CD14-positive monocyte (primary cell): ENCODE measurements at regions not wholly inside any gene's neighbourhood (a gene's known extent, or its start where the extent isn't known, plus 50 kb on each side); places are given as distances from the start of the nearest gene placed in this dataset.

Source experiments
- DNase-seq, 3 donors: peaks; one replicate each; pipeline ENCODE4 v3.0.0-alpha.2; 2011 to 2022
- H2AFZ ChIP-seq: 2 replicates; pipeline ENCODE4 v1.6.0; 2012; ENCODE audit warnings: mild to moderate bottlenecking, low read depth, low read length, inconsistent platforms; ENCODE audit not compliant: insufficient read depth, poor library complexity, severe bottlenecking
- H3K27ac ChIP-seq, 2 donors: 1 replicate in 1 of 2; 2 replicates in 1 of 2; pipeline ENCODE4 v1.5.1; 2012 to 2013; ENCODE audit warnings: low read length in 2 of 2, control low read depth in 1 of 2, inconsistent platforms in 1 of 2, low read depth in 1 of 2, mild to moderate bottlenecking in 1 of 2
- H3K27me3 ChIP-seq, 2 donors: one replicate each; pipeline versions ENCODE4 v1.6.0 to v1.6.1; 2011 to 2013; ENCODE audit warnings: low read length in 2 of 2; ENCODE audit not compliant: control insufficient read depth in 2 of 2, insufficient read depth in 2 of 2
- H3K36me3 ChIP-seq, 2 donors: replicated peaks in 1 of 2; 1 replicate in 1 of 2; 2 replicates in 1 of 2; pipeline versions ENCODE4 v1.5.1 to v1.6.1; 2012 to 2013; ENCODE audit warnings: low read length in 2 of 2, control low read depth in 1 of 2, inconsistent platforms in 1 of 2, mild to moderate bottlenecking in 1 of 2; ENCODE audit not compliant: insufficient read depth in 2 of 2, control insufficient read depth in 1 of 2
- H3K4me1 ChIP-seq, 2 donors: 1 replicate in 1 of 2; 2 replicates in 1 of 2; pipeline versions ENCODE4 v1.5.1 to v1.6.1; 2012 to 2013; ENCODE audit warnings: low read length in 2 of 2, control low read depth in 1 of 2, inconsistent platforms in 1 of 2, mild to moderate bottlenecking in 1 of 2, moderate library complexity in 1 of 2; ENCODE audit not compliant: insufficient read depth in 2 of 2, control insufficient read depth in 1 of 2
- H3K4me2 ChIP-seq: replicated peaks from 2 replicates; pipeline ENCODE3; 2012; ENCODE audit warnings: low read length, moderate library complexity, mild to moderate bottlenecking; ENCODE audit not compliant: poor library complexity, severe bottlenecking; ENCODE audit errors: extremely low read depth
- H3K4me3 ChIP-seq, 3 experiments: fragments of 200-600 bp in 1 of 3; sonication (generic) in 1 of 3; replicated peaks in 1 of 3; 1 replicate in 2 of 3; 2 replicates in 1 of 3; pipeline ENCODE4 v1.5.1; 2011 to 2013; ENCODE audit warnings: low read length in 3 of 3, mild to moderate bottlenecking in 3 of 3, control low read depth in 2 of 3, low read depth in 2 of 3, inconsistent platforms in 1 of 3, moderate library complexity in 1 of 3
- H3K79me2 ChIP-seq: 2 replicates; pipeline ENCODE4 v1.6.0; 2012; ENCODE audit warnings: mild to moderate bottlenecking, control low read depth, inconsistent platforms, low read length, moderate library complexity; ENCODE audit not compliant: insufficient read depth
- H3K9ac ChIP-seq: 2 replicates; pipeline ENCODE4 v1.6.0; 2017; ENCODE audit warnings: low read length, mild to moderate bottlenecking; ENCODE audit not compliant: insufficient read depth, poor library complexity, severe bottlenecking
- H3K9me3 ChIP-seq, 2 donors: replicated peaks in 1 of 2; 1 replicate in 1 of 2; 2 replicates in 1 of 2; pipeline versions ENCODE4 v1.5.1 to v1.6.1; 2012 to 2013; ENCODE audit warnings: low read length in 2 of 2, control low read depth in 1 of 2; ENCODE audit not compliant: control insufficient read depth in 1 of 2, insufficient read depth in 1 of 2
- H4K20me1 ChIP-seq: 2 replicates; pipeline ENCODE4 v1.6.0; 2012; ENCODE audit warnings: mild to moderate bottlenecking, low read length, control low read depth, moderate library complexity; ENCODE audit not compliant: insufficient read depth
- H3K27ac Mint-ChIP-seq, 7 donors: one replicate each; pipeline ENCODE4 v1.8.0; 2020; ENCODE audit warnings: mild to moderate bottlenecking in 7 of 7, mixed read lengths in 7 of 7, moderate library complexity in 6 of 7, inconsistent platforms in 2 of 7
- H3K27me3 Mint-ChIP-seq, 3 donors: one replicate each; pipeline ENCODE4 v1.8.0; 2021 to 2022; ENCODE audit warnings: low read depth in 3 of 3, mild to moderate bottlenecking in 3 of 3, mixed read lengths in 3 of 3, moderate library complexity in 3 of 3, inconsistent platforms in 1 of 3
- H3K36me3 Mint-ChIP-seq, 2 donors: one replicate each; pipeline ENCODE4 v1.8.0; 2020; ENCODE audit warnings: mixed read lengths in 2 of 2, inconsistent platforms in 1 of 2, mild to moderate bottlenecking in 1 of 2
- H3K4me1 Mint-ChIP-seq: one replicate; pipeline ENCODE4 v1.8.0; 2020; ENCODE audit warnings: mild to moderate bottlenecking, mixed read lengths
- H3K4me3 Mint-ChIP-seq, 2 donors: one replicate each; pipeline ENCODE4 v1.8.0; 2020; ENCODE audit warnings: mild to moderate bottlenecking in 2 of 2, mixed read lengths in 2 of 2, moderate library complexity in 1 of 2
- H3K9me3 Mint-ChIP-seq, 7 donors: one replicate each; pipeline ENCODE4 v1.8.0; 2020 to 2022; ENCODE audit warnings: mixed read lengths in 7 of 7, mild to moderate bottlenecking in 6 of 7, moderate library complexity in 6 of 7, inconsistent platforms in 2 of 7
- CTCF ChIP-seq: fragments of 200-600 bp; IDR thresholded peaks from one replicate; pipeline ENCODE4 v1.8.0; 2022; ENCODE audit warnings: antibody characterized with exemption, mild to moderate bottlenecking
- WGBS: methylation state at CpG from one replicate; pipeline ENCODE4 v1.1.5; 2013; ENCODE audit warnings: missing lambda C conversion rate; ENCODE audit not compliant: insufficient coverage; 5-methylcytosine and 5-hydroxymethylcytosine counted together
- intact Hi-C, 2 donors: fragments of 100-400 bp; cut with micrococcal nuclease; formaldehyde crosslinking; loops; one replicate each; pipeline versions ENCODE4 v1.15.0 to v1.15.1; 2023

GRCh38 chr6:163776906-163777686, 362.6 kb downstream of the QKI start:
- H3K4me1 ChIP-seq, result no peaks in the 10 kb centered on the region
- H3K27me3 ChIP-seq, result no peaks in the 10 kb centered on the region
- H3K27me3 Mint-ChIP-seq, result peaks cover 8 to 17% (median 17%) of the 10 kb centered on the region in 3 donors
- no peak overlapping the region for H3K27ac Mint-ChIP-seq
- peaks cover 0 to 2% (median 0%) of the 10 kb centered on the region in 7 donors for H3K9me3 Mint-ChIP-seq
- H3K79me2 ChIP-seq, result no peaks in the 10 kb centered on the region
- H3K4me1 Mint-ChIP-seq, result peaks cover under 1% of the 10 kb centered on the region
- TF ChIP-seq CTCF, result no peak
- no peak overlapping the region for H3K4me2 ChIP-seq
- intact Hi-C loops, result no loop called here
- H3K4me3 Mint-ChIP-seq, result no peak overlapping the region
- no peaks in the 10 kb centered on the region for H3K9me3 ChIP-seq
- no peak overlapping the region for H3K4me3 ChIP-seq
- peak overlapping the region; percentile 0 for H2AFZ ChIP-seq
- H3K27ac ChIP-seq, result no peak overlapping the region
- H4K20me1 ChIP-seq, result no peaks in the 10 kb centered on the region
- H3K36me3 ChIP-seq, result no peaks in the 10 kb centered on the region
- H3K9ac ChIP-seq, result no peak overlapping the region
- WGBS, result 91% methylated on average over 6 of the region's 10 CpGs
- H3K36me3 Mint-ChIP-seq, result no peaks in the 10 kb centered on the region
- DNase-seq, result no peak

DNA sequence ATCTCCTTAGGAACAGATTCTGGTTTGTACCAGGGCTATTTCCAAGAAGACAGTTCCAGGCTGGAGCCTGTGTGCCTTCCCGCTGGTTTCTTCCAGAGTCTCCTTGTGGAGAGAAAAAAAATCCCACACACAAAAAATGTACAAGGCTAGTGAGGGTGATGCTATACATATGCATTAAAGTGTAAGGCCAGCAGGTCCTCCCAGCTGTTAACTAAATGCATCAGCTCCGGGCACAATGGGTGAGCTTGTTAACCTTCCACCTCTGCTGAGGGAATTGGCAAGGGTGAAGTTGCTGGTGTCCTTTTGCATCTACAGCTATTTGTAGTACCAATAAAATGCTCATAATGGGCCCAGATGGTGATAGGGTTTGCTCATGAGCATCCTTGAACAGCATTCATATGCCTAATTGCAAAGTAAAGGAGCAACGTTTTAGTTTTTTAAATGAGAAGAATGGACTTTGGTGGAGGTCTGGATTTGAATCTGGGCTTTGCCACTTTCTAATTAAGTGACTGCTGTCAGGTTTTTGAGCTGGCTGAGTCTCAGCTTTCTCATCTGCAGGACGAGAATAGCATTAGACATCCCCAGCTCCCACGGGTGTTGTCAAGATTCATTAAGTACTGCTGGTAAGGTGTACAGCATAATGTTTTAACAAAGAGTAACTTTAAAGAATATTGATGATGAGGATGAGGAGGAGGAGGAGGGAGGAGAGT, 361.8 kb downstream of the QKI start:
- no peaks in the 10 kb centered on the region for H3K9me3 ChIP-seq
- H3K4me2 ChIP-seq, result no peak overlapping the region
- no peaks in the 10 kb centered on the region for H4K20me1 ChIP-seq
- no peaks in the 10 kb centered on the region for H3K36me3 ChIP-seq
- peaks cover 8 to 17% (median 16%) of the 10 kb centered on the region in 3 donors for H3K27me3 Mint-ChIP-seq
- no peaks in the 10 kb centered on the region for H3K4me1 ChIP-seq
- no peak overlapping the region for H2AFZ ChIP-seq
- peaks cover 0 to 2% of the 10 kb centered on the region in 2 donors for H3K27me3 ChIP-seq
- no peak for TF ChIP-seq CTCF
- H3K27ac Mint-ChIP-seq, result no peak overlapping the region
- H3K4me3 ChIP-seq, result no peak overlapping the region
- H3K27ac ChIP-seq, result no peak overlapping the region
- intact Hi-C loops, result no loop called here
- DNase-seq, result no peak
- H3K9me3 Mint-ChIP-seq, result peaks cover 0 to 2% (median 0%) of the 10 kb centered on the region in 7 donors
- 93% methylated on average over 3 of the region's 5 CpGs for WGBS
- H3K79me2 ChIP-seq, result no peaks in the 10 kb centered on the region
- no peak overlapping the region for H3K9ac ChIP-seq
- H3K4me3 Mint-ChIP-seq, result no peak overlapping the region
- no peaks in the 10 kb centered on the region for H3K36me3 Mint-ChIP-seq
- H3K4me1 Mint-ChIP-seq, result no peaks in the 10 kb centered on the region
